ENCODE measurements at regions not wholly inside any gene's neighbourhood (a gene's known extent, or its start where the extent isn't known, plus 50 kb on each side); places are given as distances from the start of the nearest gene placed in this dataset.
"Not testable (repeated sequence)": the region's sequence is repeated elsewhere in the genome, so short reads cannot be mapped to it uniquely, and the experiment has no call there.

DNA sequence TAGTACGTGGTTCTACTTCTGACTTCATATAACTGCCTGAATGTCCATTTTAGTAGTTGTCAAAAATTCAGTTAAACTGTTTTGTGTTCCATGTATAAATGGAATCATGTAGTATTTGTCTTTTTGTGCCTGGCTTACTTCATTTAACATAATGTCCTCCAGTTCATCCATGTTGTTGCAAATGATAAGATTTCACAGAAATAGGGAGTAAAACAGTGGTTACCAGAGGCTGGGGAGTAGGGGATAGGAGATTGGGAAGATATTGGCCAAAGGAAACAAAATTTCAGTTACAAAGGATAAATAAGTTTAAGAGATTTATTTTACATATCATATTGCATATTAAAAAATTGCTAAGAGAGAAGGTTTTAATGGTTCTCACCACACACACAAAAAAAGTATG is 425.0 kb upstream of the MEF2C start:
- no peak for DNase-seq

DNA sequence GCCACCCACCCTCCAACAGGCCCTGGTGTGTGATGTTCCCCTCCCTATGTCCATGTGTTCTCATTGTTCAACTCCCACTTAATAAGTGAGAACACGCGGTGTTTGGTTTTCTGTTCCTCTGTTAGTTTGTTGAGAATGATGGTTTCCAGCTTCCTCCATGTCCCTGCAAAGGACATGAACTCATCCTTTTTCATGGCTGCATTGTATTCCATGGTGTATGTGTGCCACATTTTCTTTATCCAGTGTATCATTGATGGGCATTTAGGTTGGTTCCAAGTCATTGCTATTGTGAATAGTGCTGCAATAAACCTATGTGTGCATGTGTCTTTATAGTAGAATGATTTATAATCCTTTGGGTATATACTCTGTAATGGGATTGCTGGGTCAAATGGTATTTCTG is 424.2 kb upstream of the MEF2C start:
- DNase-seq, result not testable (repeated sequence)

DNA sequence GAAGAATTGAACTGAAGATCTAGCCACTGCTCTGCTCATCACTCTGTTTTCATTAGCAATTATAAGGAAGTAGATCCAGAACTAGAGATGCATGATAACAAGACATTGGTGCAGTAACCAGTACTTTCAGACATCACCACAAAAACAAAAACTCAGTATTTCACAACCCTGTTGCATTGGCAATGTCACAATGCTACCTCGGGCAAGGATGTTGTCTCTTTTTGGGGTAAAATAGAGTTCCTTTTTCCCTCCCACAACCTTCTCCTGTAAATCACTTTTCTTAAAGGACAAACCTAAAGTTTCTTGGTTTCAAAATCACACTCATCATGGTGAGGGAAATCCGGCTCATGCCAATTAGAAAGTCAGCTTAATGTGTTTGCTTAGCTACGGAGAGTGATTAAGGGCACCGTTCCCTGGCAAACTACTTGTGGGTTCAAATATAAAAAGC is 420.1 kb upstream of the MEF2C start:
- no peak for DNase-seq

DNA sequence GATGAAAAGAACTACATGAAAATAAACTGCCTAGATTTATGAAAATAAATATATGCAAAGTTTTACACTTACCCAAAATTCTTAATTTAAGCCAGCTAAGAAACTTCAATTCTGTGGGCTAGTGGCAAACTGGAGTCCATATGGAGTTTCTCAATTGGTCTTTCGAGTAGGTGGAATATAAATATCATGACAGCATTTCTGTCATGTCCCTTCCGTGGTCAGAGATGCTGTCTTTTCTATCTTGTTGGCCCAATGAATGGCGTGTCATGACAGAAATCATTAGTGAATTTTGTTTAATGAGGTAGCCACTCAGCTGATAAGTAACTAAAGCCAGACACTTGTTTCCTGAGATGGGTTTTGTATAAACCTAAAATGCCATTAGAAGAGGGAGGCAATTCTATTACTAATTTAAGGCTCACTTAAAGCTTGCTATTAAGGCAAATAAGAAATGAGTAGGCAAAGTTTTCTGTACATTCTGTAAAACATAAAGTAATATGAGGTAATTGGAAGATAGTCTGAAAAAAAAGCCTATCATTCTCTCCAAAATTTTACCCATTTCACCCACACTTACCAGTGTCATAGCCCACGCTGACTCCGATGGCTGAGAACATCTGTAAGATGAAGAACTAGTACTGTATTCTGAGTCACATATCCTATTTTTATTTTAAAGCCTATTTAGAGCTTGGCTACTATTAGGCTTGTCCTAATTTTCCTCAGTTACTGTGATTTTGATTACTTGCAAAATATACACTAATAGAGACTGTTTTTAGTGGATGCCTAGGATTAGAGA is 419.3 kb upstream of the MEF2C start:
- DNase-seq, result no peak

DNA sequence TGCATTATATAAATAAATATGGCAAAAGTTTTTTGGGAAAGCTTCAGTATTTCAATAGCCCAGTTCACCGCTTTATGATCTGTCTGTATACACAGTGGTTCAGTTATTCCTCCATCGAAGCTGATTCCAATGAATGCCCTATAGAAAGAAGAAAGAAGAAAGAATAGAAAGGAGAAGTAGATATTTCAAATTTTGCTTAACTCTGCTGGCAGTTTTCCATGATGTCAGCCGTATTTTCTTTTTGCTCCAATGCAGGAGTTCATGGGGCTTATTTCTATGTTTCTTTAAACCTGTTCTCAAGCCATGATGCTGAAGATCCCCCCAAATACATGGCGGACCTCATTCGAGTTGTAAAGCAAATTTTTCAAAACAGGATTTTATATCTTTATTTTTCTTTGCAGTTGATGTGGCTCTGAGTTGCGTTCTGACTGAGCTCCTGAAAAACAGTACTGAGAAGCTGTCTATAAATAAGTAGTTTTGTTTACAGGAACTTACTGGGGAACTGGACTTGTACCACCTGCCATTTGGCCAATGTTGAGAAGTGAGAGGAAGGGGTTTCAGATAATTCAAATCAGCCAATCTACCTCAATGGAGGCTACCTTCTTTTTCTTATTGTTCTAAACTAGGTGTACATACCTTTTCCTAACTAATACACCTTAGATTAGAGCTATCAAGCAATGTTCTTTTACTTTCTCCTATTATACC is 418.5 kb upstream of the MEF2C start:
- no peak for DNase-seq

DNA sequence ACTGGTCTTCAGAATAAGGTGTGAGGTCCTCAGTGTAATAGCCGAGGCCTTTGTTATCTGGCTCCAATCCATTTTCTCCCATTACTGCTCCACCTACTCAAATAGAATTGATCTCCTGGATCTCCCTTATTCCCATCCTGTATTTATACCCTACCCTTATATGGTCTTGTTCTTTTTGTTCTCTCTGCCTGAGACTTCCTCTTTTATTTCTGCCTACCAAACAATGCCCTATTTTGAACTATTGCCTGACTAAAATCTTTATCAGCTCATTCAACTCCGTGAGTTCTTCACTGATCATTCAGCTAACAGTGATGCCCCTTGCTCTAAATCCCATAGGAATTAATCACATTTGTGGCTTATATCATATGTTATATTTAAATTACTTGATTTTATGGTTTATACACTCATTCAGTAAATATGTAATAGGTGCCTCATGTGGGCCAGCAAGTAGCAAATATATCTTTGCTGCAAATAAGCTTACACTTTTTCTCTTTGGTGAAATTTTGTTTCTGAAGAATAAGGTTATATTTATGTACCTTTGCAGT is 417.5 kb upstream of the MEF2C start:
- DNase-seq, result no peak

DNA sequence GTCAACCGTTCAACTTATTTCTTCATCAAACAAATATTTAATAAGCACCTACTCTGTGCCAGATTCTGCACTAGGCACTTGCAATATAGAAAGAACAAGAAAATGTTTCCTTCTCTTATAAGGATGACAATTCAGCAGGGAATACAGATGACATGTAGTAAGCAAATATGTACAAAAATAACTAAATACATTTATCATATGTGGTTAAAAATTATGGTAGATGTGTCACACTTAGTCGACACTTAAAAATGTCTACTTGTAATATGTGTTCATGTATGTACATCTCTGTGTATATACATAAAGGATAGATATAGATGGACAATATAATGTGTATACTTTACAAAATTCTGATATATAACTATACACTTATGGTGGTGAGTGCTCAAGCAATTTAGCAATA is 417.0 kb upstream of the MEF2C start:
- DNase-seq, result no peak

DNA sequence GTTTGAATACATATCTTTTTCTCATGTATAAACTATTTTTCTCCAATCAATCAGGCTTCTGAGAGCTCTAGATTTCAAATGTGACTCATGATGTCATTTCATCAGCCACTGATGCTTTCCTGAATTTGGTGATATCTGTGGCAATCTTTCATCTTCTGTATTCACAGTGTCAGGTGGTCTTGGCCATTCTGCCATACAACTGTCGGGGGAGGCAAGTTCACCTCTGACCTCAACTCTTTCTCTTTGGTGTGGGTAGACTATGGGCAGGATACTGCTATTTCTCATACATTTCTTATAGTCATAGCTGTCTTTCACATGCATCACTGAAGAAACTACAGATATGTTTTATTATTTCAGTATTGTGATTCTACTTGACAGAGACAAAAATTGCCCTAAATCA is 414.1 kb upstream of the MEF2C start:
- no peak for DNase-seq

DNA sequence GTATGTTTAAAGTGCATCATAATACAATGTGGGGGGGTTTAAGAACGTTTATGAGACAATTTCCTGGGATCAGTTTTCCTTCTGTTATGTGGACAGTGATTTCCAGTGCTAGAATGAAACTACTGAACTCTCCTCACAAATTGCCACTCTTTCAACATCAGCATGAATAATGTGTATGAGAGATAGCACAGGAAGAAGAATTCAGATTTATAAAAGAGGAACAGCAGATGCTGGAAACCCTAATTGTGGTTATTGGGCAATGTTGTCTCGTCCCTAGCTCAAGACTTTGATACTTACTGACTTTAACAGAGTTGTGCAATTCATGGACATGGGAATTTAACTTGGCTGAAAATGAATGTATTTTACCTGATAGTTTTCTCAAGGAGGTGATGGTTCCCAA is 410.8 kb upstream of the MEF2C start:
- no peak for DNase-seq

DNA sequence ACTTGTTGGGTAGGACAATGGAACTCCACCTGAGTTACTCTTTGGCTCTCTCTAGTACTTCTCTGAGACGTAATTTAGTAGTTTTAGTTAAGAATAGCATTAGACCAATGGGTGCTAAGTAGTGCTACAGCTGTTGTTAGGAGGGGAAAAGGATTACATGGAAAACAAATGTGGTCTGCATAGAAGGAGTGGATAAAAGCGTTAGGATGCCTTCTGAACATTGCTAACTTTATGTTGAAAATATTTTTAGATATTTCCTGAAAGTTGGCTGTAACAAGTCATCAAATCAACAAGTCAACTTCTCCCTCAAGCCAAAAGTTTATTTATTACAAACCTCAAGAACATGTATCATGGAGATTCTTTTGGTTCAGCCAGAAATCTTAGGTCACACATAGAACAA is 409.5 kb upstream of the MEF2C start:
- no peak for DNase-seq

DNA sequence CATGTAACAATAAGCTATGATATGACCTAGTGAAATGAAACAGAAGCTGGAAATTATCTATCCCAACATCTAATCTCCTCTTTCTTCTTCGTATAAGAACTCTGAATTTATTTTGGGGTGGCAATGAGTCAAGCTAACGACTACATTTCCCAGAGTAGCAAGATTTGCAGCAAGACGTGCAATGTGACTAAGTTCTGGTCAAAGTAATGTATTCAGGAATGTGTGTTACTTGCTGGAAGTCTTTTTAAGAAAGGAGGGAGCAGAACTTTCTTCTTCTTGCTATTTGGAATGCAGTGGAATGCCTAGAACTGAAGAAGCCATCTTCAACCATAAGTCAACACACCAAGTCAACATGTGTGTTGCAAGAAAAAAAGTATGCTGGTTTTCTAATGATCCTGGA is 406.6 kb upstream of the MEF2C start:
- DNase-seq, result no peak

DNA sequence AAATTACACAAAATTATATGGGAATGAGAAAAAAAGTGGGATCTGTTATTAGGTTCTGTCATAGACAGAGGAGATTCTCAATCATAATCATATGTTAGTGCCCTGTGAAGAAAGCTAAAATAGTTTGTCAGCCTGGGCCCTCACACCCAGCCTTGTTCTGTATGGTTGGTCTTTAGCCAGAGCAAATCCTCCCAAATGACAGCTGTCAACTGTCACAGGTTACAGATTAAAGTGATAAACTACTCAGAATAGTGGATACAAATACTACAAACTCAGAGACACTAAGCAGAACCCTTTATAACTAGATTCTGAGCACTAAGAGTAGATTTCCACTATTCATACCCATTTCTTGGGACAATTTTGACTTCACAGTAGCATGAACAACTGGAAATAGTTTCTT is 405.0 kb upstream of the MEF2C start:
- no peak for DNase-seq

DNA sequence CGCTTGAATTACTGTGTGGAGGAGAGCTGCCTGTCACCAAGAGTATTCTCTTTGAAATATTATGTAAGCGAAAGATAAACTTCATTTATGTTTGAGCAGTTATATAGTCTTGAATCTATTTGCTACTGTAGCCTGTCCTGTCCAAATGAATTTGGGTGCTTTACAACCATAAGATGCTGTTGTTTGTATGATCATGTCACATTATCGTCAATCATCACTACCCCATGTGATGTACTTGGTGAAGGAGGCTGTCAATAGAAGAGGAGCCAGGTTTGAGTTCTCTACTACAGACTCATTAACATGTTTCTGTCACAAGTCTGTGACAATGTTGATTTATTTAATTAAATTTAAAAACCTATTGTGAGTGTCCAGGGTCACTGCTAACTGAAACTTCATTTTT is 403.3 kb upstream of the MEF2C start:
- no peak for DNase-seq

DNA sequence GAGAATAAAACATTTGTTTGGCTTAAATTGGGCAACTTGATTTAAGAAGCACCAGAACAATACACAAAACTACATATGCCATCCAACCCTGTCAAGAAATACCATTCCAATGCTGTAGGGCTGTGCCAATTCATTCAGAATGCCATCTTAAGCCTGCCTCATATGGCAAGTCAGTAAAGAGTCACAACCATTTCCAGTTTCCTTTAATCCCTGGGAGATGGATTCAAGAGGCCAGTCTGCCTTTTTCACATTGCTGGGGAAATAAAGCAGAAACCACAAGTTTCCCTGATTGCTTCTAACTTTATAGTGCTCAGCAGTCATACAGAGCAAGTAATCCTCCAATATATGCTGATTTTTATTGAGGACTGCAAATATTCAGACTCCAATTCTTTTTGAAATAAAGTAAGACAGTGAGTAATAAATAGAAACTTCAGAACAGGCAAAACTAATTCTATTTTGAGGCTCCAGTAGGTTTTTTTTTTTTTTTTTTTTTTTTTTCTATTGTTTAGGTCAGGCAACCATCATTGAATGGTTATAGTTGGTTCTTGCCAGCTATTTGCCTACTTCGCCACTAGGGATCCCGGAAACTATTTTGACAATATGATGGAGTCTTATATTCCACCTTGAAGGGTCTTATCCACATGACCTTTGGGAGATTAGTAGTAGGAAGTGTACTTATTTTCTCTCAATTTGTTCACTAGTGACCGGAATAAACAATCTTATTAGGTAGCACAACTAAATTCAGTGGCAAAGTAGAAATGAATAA is 400.9 kb upstream of the MEF2C start:
- DNase-seq, result no peak

DNA sequence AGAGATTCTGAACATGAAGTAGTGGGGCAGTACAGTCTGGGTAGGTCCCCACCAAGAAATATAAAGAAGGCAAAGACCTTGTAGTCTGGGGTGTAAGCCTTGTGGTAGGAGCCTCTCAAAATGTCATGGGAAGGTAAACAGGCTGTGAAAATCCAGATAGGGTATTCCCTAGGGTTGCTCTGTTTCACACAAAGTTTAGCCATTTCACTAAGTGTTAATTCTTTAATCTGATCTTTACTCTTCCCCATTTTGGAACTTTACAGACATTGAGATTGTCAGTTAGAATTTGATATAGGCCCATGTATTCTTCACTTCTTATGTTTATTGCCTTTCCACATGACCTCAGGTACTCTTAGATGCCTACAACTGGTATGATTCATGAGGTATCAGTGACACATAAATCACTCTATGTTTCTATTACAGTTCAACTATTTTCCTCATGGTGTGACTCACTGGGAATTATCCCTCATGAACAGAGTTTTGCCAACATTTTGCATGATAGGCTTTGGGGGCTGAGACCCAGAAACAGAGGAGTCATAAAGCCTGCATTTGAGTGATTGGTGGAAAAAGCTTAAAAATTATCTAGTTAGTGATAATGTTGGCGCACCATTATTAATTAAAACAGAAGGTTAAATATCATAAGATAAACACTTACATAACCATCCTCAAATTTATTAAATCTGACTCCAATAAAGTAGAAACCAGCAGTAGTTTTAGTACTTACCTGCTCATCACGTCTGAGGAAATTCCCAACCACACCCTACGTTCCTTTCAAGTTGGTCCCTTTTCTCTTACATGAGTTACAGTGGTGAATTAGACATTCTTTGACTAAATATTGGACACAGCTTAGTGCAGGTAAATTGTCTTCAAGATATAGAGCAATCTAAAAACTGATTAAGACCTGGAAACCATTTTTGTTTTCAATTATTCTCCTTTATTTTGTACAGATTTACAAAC is 399.8 kb upstream of the MEF2C start:
- DNase-seq, result no peak

DNA sequence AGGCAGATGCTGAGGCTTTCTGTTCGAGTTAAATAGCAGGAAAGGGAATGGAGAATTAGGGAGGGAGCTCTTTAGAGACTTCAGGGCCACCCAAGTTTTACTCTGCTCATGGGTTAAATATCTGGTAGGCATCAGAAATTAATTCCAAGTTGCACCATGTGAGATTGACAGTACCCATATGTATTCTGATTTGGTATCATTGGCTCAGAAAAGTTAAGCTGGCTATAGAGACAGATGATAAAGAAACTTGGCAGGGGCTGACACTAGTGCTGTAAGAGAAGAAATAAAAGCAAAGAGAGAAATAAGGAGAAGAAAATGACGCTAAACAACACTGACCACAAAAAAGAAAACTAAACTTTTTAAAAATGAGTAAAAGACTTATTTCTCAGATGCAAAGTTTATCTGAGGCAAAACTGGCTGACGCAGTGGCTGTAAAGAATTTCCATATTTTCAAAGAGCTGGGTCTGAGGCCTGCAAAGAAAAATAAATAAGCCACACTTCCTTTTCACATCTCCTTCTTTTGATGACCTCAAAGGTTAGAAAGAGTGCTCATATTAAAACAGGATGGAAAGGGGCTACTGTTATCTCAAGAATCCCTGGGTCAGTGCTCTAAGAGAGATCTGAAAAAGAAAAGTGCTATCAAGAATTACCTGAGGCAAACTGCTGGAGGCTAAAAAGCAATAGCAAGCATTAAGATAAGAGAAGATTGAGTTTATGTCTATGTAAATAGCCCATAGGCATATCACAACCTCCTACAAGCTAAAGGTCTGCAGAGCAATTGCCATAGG is 399.0 kb upstream of the MEF2C start:
- DNase-seq, result no peak

DNA sequence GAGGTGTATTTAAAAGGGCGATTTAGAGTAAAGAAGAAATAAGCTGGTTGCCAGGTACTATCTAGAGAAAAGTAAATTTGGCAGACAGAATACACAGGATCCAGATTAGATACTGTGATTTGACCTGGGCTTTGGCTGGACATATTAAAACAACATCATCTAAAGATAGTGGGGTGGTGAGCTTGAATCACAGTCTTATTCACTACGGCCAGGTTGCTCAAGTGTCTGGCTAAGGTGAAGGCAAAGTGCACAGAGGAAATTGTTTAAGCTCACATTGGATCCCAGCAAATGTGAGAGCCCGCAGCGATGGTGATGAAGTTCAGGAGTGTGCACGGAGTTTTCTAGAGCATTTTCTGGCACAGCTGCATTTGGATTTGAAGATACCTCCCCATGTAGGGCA is 398.2 kb upstream of the MEF2C start:
- DNase-seq, result no peak

DNA sequence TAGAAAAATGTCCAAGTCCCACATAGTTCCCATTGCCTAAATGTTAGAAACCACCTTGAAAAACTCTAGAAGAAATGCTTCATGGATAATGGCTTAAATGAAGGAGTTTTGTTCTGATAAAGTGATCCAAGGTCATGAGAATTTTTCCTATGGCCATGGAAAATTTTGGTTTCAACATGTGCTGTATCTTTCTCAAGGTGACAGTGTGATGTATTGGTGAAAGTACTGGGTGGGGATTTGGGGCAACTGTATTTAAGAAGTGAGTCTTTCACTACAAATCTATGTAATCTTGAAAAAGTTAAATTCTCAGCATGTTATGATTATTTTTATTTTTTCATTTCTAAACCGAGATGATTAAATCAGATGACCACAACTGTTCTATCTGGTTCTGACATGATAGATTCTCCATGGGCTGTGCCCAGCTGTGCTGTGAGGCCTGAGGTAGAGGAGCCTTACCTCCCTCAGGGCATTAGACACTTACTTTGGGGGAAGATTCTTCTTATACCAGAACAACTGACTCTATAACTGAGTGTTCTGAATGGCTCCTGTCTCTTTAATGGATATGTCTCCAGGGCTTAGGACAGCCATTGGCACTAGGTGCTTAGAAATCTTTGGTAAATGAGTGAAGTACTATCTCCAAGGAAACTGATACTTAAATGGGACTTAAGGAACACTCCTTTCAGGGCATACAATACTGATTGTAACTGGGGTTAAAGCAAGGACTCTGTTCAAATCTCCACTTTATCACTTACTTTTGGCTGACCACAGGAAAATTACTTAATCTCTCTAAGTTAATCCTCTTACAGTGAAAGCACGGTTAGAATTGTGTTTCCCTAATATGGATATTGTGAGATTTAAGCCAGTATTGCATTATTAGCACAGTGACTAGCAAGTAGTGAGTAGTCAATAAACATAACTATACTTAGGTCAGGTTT is 397.4 kb upstream of the MEF2C start:
- DNase-seq, result no peak

All from nucleus accumbens (tissue), 56 donors.